ENCODE measurements at regions not wholly inside any gene's neighbourhood (a gene's known extent, or its start where the extent isn't known, plus 50 kb on each side); places are given as distances from the start of the nearest gene placed in this dataset.
"Not testable (repeated sequence)": the region's sequence is repeated elsewhere in the genome, so short reads cannot be mapped to it uniquely, and the experiment has no call there.

- no peak for DNase-seq (ENCODE audit: low spot score)
- in situ Hi-C loops (cut with MboI; ENCODE audit: low pct_unique_long_range_greater_than_20kb, low sequenced_read_pairs, unreplicated experiment), result no loop called here
- TF ChIP-seq CTCF (IDR thresholded peaks at IDR 0.05; ENCODE audit: extremely low read depth, insufficient read depth, missing control alignments), result no peak
Observed at GRCh38 chr2:186365406-186365805, 120.7 kb upstream of the ZC3H15 start.

- no peak for TF ChIP-seq CTCF (IDR thresholded peaks at IDR 0.05; ENCODE audit: extremely low read depth, insufficient read depth, missing control alignments)
- no peak for DNase-seq (ENCODE audit: low spot score)
- in situ Hi-C loops (cut with MboI; ENCODE audit: low pct_unique_long_range_greater_than_20kb, low sequenced_read_pairs, unreplicated experiment), result no loop called here
Observed at GRCh38 chr2:186379052-186379451, 107.0 kb upstream of the ZC3H15 start.

- DNase-seq (ENCODE audit: low spot score), result no peak
- in situ Hi-C loops (cut with MboI; ENCODE audit: low pct_unique_long_range_greater_than_20kb, low sequenced_read_pairs, unreplicated experiment), result no loop called here
- TF ChIP-seq CTCF (IDR thresholded peaks at IDR 0.05; ENCODE audit: extremely low read depth, insufficient read depth, missing control alignments), result no peak
Observed at GRCh38 chr2:186380805-186381204, 105.3 kb upstream of the ZC3H15 start.

- no peak for DNase-seq (ENCODE audit: low spot score)
- in situ Hi-C loops (cut with MboI; ENCODE audit: low pct_unique_long_range_greater_than_20kb, low sequenced_read_pairs, unreplicated experiment), result no loop called here
- no peak for TF ChIP-seq CTCF (IDR thresholded peaks at IDR 0.05; ENCODE audit: extremely low read depth, insufficient read depth, missing control alignments)
Observed at GRCh38 chr2:186381573-186381972, 104.5 kb upstream of the ZC3H15 start.

- no peak for TF ChIP-seq CTCF (IDR thresholded peaks at IDR 0.05; ENCODE audit: extremely low read depth, insufficient read depth, missing control alignments)
- no peak for DNase-seq (ENCODE audit: low spot score)
- in situ Hi-C loops (cut with MboI; ENCODE audit: low pct_unique_long_range_greater_than_20kb, low sequenced_read_pairs, unreplicated experiment), result no loop called here
Observed at GRCh38 chr2:186382932-186383331, 103.1 kb upstream of the ZC3H15 start.

GRCh38 chr2:186384226-186384625, 101.8 kb upstream of the ZC3H15 start:
- TF ChIP-seq CTCF (IDR thresholded peaks at IDR 0.05; ENCODE audit: extremely low read depth, insufficient read depth, missing control alignments), result no peak
- DNase-seq (ENCODE audit: low spot score), result no peak
- in situ Hi-C loops (cut with MboI; ENCODE audit: low pct_unique_long_range_greater_than_20kb, low sequenced_read_pairs, unreplicated experiment), result no loop called here

GRCh38 chr2:186385638-186386201, 100.3 kb upstream of the ZC3H15 start:
- DNase-seq (ENCODE audit: low spot score); in situ Hi-C loops (cut with MboI; ENCODE audit: low pct_unique_long_range_greater_than_20kb, low sequenced_read_pairs, unreplicated experiment): not testable (repeated sequence)
